ENCODE measurements at regions not wholly inside any gene's neighbourhood (a gene's known extent, or its start where the extent isn't known, plus 50 kb on each side); places are given as distances from the start of the nearest gene placed in this dataset.

DNA sequence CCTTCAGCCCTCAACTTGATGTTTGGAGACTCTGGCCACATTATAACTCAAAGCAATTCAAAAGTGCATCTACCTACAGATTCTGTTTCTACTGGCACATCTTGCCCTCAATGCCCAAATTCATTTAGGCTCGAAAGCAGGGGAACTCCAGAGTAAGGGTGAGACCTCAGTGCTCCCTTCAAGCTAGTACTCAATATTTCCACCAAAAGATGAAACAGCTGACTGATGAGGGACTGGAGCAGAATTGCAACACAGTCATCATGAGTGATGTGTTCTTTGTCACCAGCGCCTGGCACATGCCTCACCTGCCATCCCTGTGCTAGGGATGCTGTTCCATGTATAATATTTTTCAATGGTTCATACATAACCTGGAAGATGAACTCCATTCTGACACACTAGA lies 247.3 kb downstream of the DSEL start:
- TF ChIP-seq, protein P1, sequence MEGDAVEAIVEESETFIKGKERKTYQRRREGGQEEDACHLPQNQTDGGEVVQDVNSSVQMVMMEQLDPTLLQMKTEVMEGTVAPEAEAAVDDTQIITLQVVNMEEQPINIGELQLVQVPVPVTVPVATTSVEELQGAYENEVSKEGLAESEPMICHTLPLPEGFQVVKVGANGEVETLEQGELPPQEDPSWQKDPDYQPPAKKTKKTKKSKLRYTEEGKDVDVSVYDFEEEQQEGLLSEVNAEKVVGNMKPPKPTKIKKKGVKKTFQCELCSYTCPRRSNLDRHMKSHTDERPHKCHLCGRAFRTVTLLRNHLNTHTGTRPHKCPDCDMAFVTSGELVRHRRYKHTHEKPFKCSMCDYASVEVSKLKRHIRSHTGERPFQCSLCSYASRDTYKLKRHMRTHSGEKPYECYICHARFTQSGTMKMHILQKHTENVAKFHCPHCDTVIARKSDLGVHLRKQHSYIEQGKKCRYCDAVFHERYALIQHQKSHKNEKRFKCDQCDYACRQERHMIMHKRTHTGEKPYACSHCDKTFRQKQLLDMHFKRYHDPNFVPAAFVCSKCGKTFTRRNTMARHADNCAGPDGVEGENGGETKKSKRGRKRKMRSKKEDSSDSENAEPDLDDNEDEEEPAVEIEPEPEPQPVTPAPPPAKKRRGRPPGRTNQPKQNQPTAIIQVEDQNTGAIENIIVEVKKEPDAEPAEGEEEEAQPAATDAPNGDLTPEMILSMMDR (conservative IDR thresholded peaks at IDR 0.05 in 1 of 2, IDR thresholded peaks at IDR 0.05 in 1 of 2; ENCODE audit: extremely low read depth in 1 of 2, insufficient read depth in 1 of 2, low read depth in 1 of 2, low read length in 2 of 2) = no peak
- TF ChIP-seq EZH2 (IDR thresholded peaks at IDR 0.05; ENCODE audit: borderline replicate concordance, low read length) = no peak

Measured in mammary epithelial cell (primary cell).